Activated CD4-positive, alpha-beta T cell treated with anti-CD3 and anti-CD28 coated beads, Interleukin-2, amount 10 ng/mL, durations not matched to agents 7 days and 5 days (primary cell): ENCODE measurements at regions not wholly inside any gene's neighbourhood (a gene's known extent, or its start where the extent isn't known, plus 50 kb on each side); places are given as distances from the start of the nearest gene placed in this dataset.
"Not testable (repeated sequence)": the region's sequence is repeated elsewhere in the genome, so short reads cannot be mapped to it uniquely, and the experiment has no call there.

Experiments used
- CTCF ChIA-PET: fragments of 350-600 bp; sonication (Branson Sonifier 250); formaldehyde crosslinking; loops from one replicate; lab custom pipeline; 2021; ENCODE audit warnings: antibody characterized with exemption; lab: Charles Lee
- POLR2A ChIA-PET: fragments of 350-600 bp; sonication (Branson Sonifier 250); formaldehyde crosslinking; loops from one replicate; lab custom pipeline; 2021; ENCODE audit warnings: antibody characterized with exemption; lab: Charles Lee
- DNase-seq: peaks from one replicate; pipeline ENCODE4 v3.0.0-alpha.2; 2020
- H3K27ac Mint-ChIP-seq: one replicate; pipeline ENCODE4 v1.8.0; 2021; ENCODE audit warnings: mild to moderate bottlenecking, moderate library complexity, mixed read lengths
- H3K27me3 Mint-ChIP-seq: one replicate; pipeline ENCODE4 v1.8.0; 2021; ENCODE audit warnings: mixed read lengths
- H3K36me3 Mint-ChIP-seq: one replicate; pipeline ENCODE4 v1.8.0; 2021; ENCODE audit warnings: low read depth, mixed read lengths
- H3K4me1 Mint-ChIP-seq: one replicate; pipeline ENCODE4 v1.8.0; 2021; ENCODE audit warnings: mixed read lengths
- H3K4me3 Mint-ChIP-seq: one replicate; pipeline ENCODE4 v1.8.0; 2021; ENCODE audit warnings: mild to moderate bottlenecking, moderate library complexity, mixed read lengths
- H3K9me3 Mint-ChIP-seq: one replicate; pipeline ENCODE4 v1.8.0; 2021; ENCODE audit warnings: mixed read lengths

GRCh38 chrY:18599606-18600005 lies 53.1 kb downstream of the HSFY1 start:
- POLR2A ChIA-PET, H3K4me1 Mint-ChIP-seq, H3K27me3 Mint-ChIP-seq: not testable (repeated sequence)

GRCh38 chrY:18601287-18601686 lies 54.8 kb downstream of the HSFY1 start:
- H3K4me3 Mint-ChIP-seq, CTCF ChIA-PET, H3K9me3 Mint-ChIP-seq, POLR2A ChIA-PET, H3K27ac Mint-ChIP-seq, H3K4me1 Mint-ChIP-seq, DNase-seq, H3K27me3 Mint-ChIP-seq, H3K36me3 Mint-ChIP-seq: not testable (repeated sequence)

More at GRCh38 chrY:18599606-18600005, 53.1 kb downstream of the HSFY1 start:
- CTCF ChIA-PET, H3K9me3 Mint-ChIP-seq, H3K4me3 Mint-ChIP-seq, DNase-seq, H3K36me3 Mint-ChIP-seq, H3K27ac Mint-ChIP-seq: not testable (repeated sequence)

GRCh38 chrY:18606251-18606650 lies 59.7 kb downstream of the HSFY1 start:
- DNase-seq, POLR2A ChIA-PET, H3K36me3 Mint-ChIP-seq, CTCF ChIA-PET, H3K9me3 Mint-ChIP-seq, H3K27me3 Mint-ChIP-seq, H3K27ac Mint-ChIP-seq, H3K4me1 Mint-ChIP-seq, H3K4me3 Mint-ChIP-seq: not testable (repeated sequence)

DNA sequence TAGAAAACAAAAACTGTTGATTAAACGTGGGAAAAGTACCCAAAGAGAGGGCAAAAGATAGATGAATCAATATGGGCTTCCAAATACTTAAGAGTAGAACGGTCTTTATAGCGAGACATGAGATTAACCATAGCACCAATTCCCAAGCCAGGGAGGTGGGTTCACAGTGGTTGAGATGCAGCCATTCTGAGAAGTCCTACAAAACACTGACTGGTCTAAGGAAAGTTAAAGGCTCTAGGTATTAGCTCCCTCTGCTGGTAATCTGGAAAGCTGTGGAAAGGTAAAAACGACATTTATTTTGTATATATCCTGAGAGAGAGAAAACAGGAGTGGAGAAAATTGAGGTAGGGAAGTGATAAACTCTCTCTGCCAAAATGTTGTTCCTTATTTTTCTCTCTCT lies 61.7 kb downstream of the HSFY1 start:
- H3K9me3 Mint-ChIP-seq, H3K4me1 Mint-ChIP-seq, CTCF ChIA-PET, H3K27me3 Mint-ChIP-seq, POLR2A ChIA-PET, DNase-seq, H3K36me3 Mint-ChIP-seq, H3K4me3 Mint-ChIP-seq, H3K27ac Mint-ChIP-seq: not testable (repeated sequence)

DNA sequence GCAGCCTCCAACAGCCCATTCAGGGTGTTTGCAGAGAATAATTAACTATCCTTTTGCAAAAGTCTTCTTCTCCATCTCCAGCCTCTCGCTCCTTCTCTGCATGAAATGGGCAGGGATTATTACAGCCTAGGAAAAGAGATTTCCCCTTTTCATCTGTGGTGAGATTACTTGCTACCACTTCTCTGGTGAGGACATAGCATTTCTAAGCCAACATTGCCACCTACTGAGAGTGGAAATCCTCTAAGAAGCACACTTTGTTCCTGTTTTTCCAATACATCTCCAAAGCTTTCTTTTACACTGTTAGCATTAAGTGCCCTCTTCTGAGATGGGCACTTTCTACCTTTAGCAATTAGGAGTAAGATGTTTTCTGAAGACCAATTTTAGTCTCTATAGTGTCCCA lies 69.3 kb downstream of the HSFY1 start:
- H3K27ac Mint-ChIP-seq, H3K27me3 Mint-ChIP-seq, H3K4me3 Mint-ChIP-seq, DNase-seq, H3K36me3 Mint-ChIP-seq, CTCF ChIA-PET, H3K4me1 Mint-ChIP-seq, POLR2A ChIA-PET, H3K9me3 Mint-ChIP-seq: not testable (repeated sequence)

- H3K27me3 Mint-ChIP-seq, H3K4me1 Mint-ChIP-seq, H3K27ac Mint-ChIP-seq, H3K4me3 Mint-ChIP-seq, DNase-seq, H3K36me3 Mint-ChIP-seq, CTCF ChIA-PET, H3K9me3 Mint-ChIP-seq, POLR2A ChIA-PET: not testable (repeated sequence)
Observed at GRCh38 chrY:18629805-18630516, 83.4 kb downstream of the HSFY1 start.

DNA sequence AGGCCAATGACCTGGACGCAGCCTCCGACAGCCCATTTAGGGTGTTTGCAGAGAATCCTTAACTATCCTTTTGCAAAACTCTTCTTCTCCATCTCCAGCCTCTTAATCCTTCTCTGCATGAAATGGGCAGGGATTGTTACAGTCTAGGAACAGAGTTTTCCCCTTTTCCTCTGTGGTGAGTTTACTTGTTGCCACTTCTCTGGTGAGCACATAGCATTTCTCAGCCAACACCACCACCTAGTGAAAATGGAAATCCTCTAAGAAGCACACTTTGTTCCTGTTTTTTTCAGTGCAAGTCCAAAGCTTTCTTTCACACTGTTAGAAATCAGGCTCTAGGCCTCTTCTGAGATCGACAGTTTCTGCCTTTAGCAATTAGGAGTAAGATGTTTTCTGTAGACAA lies 84.1 kb downstream of the HSFY1 start:
- not testable (repeated sequence) for H3K4me3 Mint-ChIP-seq

DNA sequence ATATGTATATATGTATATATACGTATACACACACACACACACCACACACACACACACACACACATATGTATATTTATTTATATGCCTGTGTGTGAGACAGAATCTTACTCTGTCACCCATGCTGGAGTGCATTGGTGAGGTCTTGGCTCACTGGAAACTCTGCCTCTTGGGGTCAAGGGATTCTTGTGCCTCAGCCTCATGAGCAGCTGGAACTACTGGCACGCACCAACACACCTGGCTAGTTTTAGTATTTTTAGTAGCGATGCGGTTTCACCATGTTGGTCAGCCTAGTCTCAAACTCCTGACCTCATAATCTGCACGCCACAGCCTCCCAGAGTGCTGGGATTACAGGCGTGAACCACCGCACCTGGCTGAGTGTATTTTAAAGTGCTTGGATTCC lies 85.1 kb downstream of the HSFY1 start:
- POLR2A ChIA-PET, CTCF ChIA-PET, DNase-seq, H3K27me3 Mint-ChIP-seq, H3K36me3 Mint-ChIP-seq, H3K9me3 Mint-ChIP-seq, H3K4me1 Mint-ChIP-seq, H3K4me3 Mint-ChIP-seq, H3K27ac Mint-ChIP-seq: not testable (repeated sequence)

More for the DNA sequence above, 84.1 kb downstream of the HSFY1 start:
- H3K27me3 Mint-ChIP-seq, H3K36me3 Mint-ChIP-seq, H3K27ac Mint-ChIP-seq, DNase-seq, CTCF ChIA-PET, POLR2A ChIA-PET, H3K4me1 Mint-ChIP-seq, H3K9me3 Mint-ChIP-seq: not testable (repeated sequence)

DNA sequence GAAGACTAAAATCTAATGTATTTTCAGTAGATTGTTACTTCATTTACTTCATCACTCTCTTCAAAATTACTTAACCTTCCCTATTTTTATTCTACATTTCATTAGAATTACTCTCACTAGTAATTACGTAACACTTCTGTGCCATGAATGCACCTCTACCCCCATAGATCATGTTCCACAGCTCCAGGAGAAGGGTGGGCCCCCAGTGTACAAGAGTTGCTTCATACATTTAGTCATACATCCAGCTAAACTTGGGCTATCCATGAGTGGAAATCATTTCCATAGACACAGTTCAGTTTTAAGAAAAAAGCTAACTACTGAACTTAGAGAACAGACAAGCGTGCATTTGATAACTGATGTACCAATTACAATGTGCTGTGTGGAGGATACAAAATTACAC lies 104.2 kb downstream of the HSFY1 start:
- ChIA-PET CTCF (no interaction called here), POLR2A (no interaction called here)
- Mint-ChIP-seq H3K36me3 (no peaks in the 10 kb centered on the region), H3K4me1 (no peaks in the 10 kb centered on the region), H3K27ac (no peak overlapping the region), H3K4me3 (no peak overlapping the region), H3K9me3 (no peaks in the 10 kb centered on the region), H3K27me3 (no peaks in the 10 kb centered on the region)
- DNase-seq = no peak

- Mint-ChIP-seq H3K9me3 (no peaks in the 10 kb centered on the region), H3K4me3 (no peak overlapping the region), H3K4me1 (no peaks in the 10 kb centered on the region), H3K27ac (no peak overlapping the region), H3K27me3 (no peaks in the 10 kb centered on the region), H3K36me3 (no peaks in the 10 kb centered on the region)
- ChIA-PET CTCF (no interaction called here), POLR2A (no interaction called here)
- no peak for DNase-seq
Observed at GRCh38 chrY:18664559-18664958, 109.0 kb downstream of the HSFY2 start.

GRCh38 chrY:18669790-18670189 lies 103.7 kb downstream of the HSFY2 start:
- H3K27ac Mint-ChIP-seq = no peak overlapping the region
- H3K9me3 Mint-ChIP-seq = no peaks in the 10 kb centered on the region
- no peak overlapping the region for H3K4me3 Mint-ChIP-seq
- H3K4me1 Mint-ChIP-seq = no peaks in the 10 kb centered on the region
- POLR2A ChIA-PET = no interaction called here
- DNase-seq = peak; percentile 6
- CTCF ChIA-PET = no interaction called here
- no peaks in the 10 kb centered on the region for H3K27me3 Mint-ChIP-seq
- no peaks in the 10 kb centered on the region for H3K36me3 Mint-ChIP-seq

DNA sequence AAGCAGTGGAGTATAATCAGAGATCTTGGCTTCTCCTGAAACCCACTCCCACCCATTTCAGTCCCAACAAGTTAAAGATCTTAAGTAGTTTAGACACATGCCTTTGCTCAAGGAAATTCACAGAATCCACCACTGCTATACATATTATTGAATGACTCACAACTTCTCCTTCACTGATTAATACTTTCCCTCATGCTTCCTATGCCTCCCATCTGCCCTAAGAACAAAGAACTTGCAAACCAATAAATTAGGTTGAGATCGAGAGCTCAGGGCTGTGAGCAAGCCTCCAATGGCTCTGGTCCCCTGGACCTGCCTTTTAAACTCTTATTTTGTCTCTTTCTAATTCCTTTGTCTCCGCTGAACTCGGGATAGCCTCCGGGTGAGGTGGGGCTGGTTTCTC lies 101.6 kb downstream of the HSFY2 start:
- CTCF ChIA-PET = no interaction called here
- no peak overlapping the region for H3K27ac Mint-ChIP-seq
- no peaks in the 10 kb centered on the region for H3K27me3 Mint-ChIP-seq
- DNase-seq = no peak
- no peaks in the 10 kb centered on the region for H3K36me3 Mint-ChIP-seq
- POLR2A ChIA-PET = no interaction called here
- H3K4me1 Mint-ChIP-seq = no peaks in the 10 kb centered on the region
- no peaks in the 10 kb centered on the region for H3K9me3 Mint-ChIP-seq
- H3K4me3 Mint-ChIP-seq = no peak overlapping the region

GRCh38 chrY:18686027-18686426 lies 87.5 kb downstream of the HSFY2 start:
- CTCF ChIA-PET, DNase-seq, H3K9me3 Mint-ChIP-seq: not testable (repeated sequence)

GRCh38 chrY:18688362-18688761 lies 85.2 kb downstream of the HSFY2 start:
- H3K36me3 Mint-ChIP-seq, H3K27ac Mint-ChIP-seq, H3K4me3 Mint-ChIP-seq, POLR2A ChIA-PET, H3K4me1 Mint-ChIP-seq, H3K9me3 Mint-ChIP-seq, H3K27me3 Mint-ChIP-seq, DNase-seq, CTCF ChIA-PET: not testable (repeated sequence)

More at GRCh38 chrY:18686027-18686426, 87.5 kb downstream of the HSFY2 start:
- H3K4me1 Mint-ChIP-seq, H3K36me3 Mint-ChIP-seq, H3K27me3 Mint-ChIP-seq, H3K4me3 Mint-ChIP-seq, H3K27ac Mint-ChIP-seq, POLR2A ChIA-PET: not testable (repeated sequence)
